CD4-positive, alpha-beta T cell (primary cell): ENCODE measurements at regions not wholly inside any gene's neighbourhood (a gene's known extent, or its start where the extent isn't known, plus 50 kb on each side); places are given as distances from the start of the nearest gene placed in this dataset.

ENCODE experiments used
- ATAC-seq: fragments of 200-7000 bp; cut with Tn5 transposase; one replicate; pipeline ENCODE4 v1.10.0; 2022; ENCODE audit warnings: mild to moderate bottlenecking; ENCODE audit not compliant: poor library complexity
- CTCF ChIA-PET: fragments of 350-600 bp; sonication (Branson Sonifier 250); formaldehyde crosslinking; loops from one replicate; lab custom pipeline; 2021; ENCODE audit warnings: antibody characterized with exemption, inconsistent platforms; lab: Charles Lee
- POLR2A ChIA-PET: fragments of 350-600 bp; sonication (Branson Sonifier 250); formaldehyde crosslinking; loops from one replicate; lab custom pipeline; 2021; ENCODE audit warnings: antibody characterized with exemption, inconsistent platforms; lab: Charles Lee
- DNase-seq, 14 experiments: peaks; one replicate each; pipeline ENCODE4 v3.0.0-alpha.2; 2013 to 2020; ENCODE audit warnings: mixed read lengths in 2 of 14
- H3K27ac ChIP-seq, 2 donors: one replicate each; pipeline versions ENCODE4 v1.5.1 to v1.7.0; 2013; ENCODE audit warnings: low read length in 2 of 2, low read depth in 1 of 2, mild to moderate bottlenecking in 1 of 2
- H3K27me3 ChIP-seq, 2 experiments: 1 replicate in 1 of 2; 2 replicates in 1 of 2; pipeline versions ENCODE4 v1.6.1 to v1.7.0; 2013; ENCODE audit warnings: low read length in 2 of 2, control low read depth in 1 of 2, mild to moderate bottlenecking in 1 of 2, moderate library complexity in 1 of 2; ENCODE audit not compliant: insufficient read depth in 2 of 2, control insufficient read depth in 1 of 2
- H3K36me3 ChIP-seq: one replicate; pipeline ENCODE4 v1.6.1; 2013; ENCODE audit warnings: low read length, control low read depth; ENCODE audit not compliant: insufficient read depth
- H3K4me1 ChIP-seq: one replicate; pipeline ENCODE4 v1.6.1; 2013; ENCODE audit warnings: low read length, control low read depth; ENCODE audit not compliant: insufficient read depth
- H3K4me3 ChIP-seq: one replicate; pipeline ENCODE4 v1.5.1; 2013; ENCODE audit warnings: mild to moderate bottlenecking, low read length, moderate library complexity
- H3K9me3 ChIP-seq, 2 experiments: 1 replicate in 1 of 2; 2 replicates in 1 of 2; pipeline versions ENCODE4 v1.6.1 to v1.7.0; 2013; ENCODE audit warnings: low read length in 2 of 2, mild to moderate bottlenecking in 2 of 2, control low read depth in 1 of 2, moderate library complexity in 1 of 2; ENCODE audit not compliant: control insufficient read depth in 1 of 2, insufficient read depth in 1 of 2
- H3K27ac Mint-ChIP-seq: one replicate; pipeline ENCODE4 v1.8.0; 2020; ENCODE audit warnings: mixed read lengths
- H3K27me3 Mint-ChIP-seq: one replicate; pipeline ENCODE4 v1.8.0; 2021; ENCODE audit warnings: mixed read lengths
- H3K36me3 Mint-ChIP-seq: one replicate; pipeline ENCODE4 v1.8.0; 2021; ENCODE audit warnings: low read depth, mixed read lengths
- H3K4me1 Mint-ChIP-seq: one replicate; pipeline ENCODE4 v1.8.0; 2021; ENCODE audit warnings: low read depth, mixed read lengths
- H3K4me3 Mint-ChIP-seq: one replicate; pipeline ENCODE4 v1.8.0; 2020; ENCODE audit warnings: mild to moderate bottlenecking, mixed read lengths
- H3K9me3 Mint-ChIP-seq: one replicate; pipeline ENCODE4 v1.8.0; 2020; ENCODE audit warnings: mixed read lengths
- intact Hi-C, 2 experiments: fragments of 100-400 bp; cut with DNase I in 1 of 2; cut with micrococcal nuclease in 1 of 2; formaldehyde crosslinking; loops; one replicate each; pipeline versions ENCODE4 v1.15.1 to v1.9.0; 2023 to 2025; cut with DNase I, micrococcal nuclease
- TF ChIP-seq, protein P1 (sequence below): fragments of 200-600 bp; IDR thresholded peaks from one replicate; pipeline ENCODE4 v1.8.0; 2022; ENCODE audit warnings: antibody characterized with exemption, mild to moderate bottlenecking

DNA sequence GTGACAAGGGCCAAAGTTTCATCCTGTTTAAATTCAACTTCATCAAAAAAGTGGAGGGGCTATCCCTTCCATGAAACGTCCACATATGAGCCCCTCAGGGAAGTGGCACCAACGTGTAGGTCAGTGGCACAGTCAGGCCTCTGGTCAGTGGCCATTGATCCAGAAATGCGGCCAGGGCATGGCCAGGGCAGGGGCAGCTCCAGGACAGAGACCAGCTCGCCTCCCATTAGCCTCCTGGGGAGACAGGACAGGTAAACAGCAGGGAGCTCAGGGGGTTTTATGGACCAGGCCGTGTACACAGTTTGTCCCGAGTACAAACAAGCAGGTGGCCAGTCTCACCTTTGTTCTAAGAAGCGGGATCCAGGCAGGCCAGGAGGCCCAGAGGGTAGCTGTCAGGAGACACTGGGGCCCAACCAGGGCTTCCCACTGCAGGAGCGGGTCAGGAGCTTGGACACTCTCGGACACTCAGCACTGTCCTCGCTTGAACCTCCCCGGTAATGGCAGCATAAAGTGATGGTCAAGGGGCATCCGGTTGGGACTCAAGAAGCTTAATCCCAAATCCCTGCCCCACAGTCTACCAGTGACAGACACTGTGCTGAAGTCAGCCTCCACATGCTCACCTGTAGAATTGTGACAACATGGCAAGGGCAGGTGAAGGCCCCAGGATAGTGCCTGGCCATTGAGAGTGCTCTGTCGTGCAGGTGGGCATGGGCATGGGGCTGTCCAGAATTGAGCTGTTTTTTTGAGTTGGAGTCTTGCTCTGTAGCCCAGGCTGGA lies 144.1 kb upstream of the ERRFI1 start:
- H3K4me1 Mint-ChIP-seq = peaks cover 39% of the 10 kb centered on the region
- peak overlapping the region; percentile 35 for H3K4me3 Mint-ChIP-seq
- H3K9me3 ChIP-seq = peaks cover 0 to 12% of the 10 kb centered on the region in 2 experiments
- H3K9me3 Mint-ChIP-seq = no peaks in the 10 kb centered on the region
- no peaks in the 10 kb centered on the region for H3K36me3 ChIP-seq
- no peak overlapping the region for H3K4me3 ChIP-seq
- H3K27me3 ChIP-seq = no peaks in the 10 kb centered on the region
- TF ChIP-seq, protein P1, sequence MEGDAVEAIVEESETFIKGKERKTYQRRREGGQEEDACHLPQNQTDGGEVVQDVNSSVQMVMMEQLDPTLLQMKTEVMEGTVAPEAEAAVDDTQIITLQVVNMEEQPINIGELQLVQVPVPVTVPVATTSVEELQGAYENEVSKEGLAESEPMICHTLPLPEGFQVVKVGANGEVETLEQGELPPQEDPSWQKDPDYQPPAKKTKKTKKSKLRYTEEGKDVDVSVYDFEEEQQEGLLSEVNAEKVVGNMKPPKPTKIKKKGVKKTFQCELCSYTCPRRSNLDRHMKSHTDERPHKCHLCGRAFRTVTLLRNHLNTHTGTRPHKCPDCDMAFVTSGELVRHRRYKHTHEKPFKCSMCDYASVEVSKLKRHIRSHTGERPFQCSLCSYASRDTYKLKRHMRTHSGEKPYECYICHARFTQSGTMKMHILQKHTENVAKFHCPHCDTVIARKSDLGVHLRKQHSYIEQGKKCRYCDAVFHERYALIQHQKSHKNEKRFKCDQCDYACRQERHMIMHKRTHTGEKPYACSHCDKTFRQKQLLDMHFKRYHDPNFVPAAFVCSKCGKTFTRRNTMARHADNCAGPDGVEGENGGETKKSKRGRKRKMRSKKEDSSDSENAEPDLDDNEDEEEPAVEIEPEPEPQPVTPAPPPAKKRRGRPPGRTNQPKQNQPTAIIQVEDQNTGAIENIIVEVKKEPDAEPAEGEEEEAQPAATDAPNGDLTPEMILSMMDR = no peak
- DNase-seq = no peak
- ChIA-PET POLR2A (interaction anchor here (0.7 to 5.0 kb wide), 6 partner anchors 9 to 42 kb away, joined by 3 to 52 read pairs (median 4); no protein-coding TSS in a partner anchor), CTCF (interaction anchor here (0.9 kb wide), 1 partner anchor 38 kb away, joined by 5 read pairs; no protein-coding TSS in a partner anchor)
- H3K4me1 ChIP-seq = peaks cover 48% of the 10 kb centered on the region
- ATAC-seq = no peak
- H3K27me3 Mint-ChIP-seq = no peaks in the 10 kb centered on the region
- no peaks in the 10 kb centered on the region for H3K36me3 Mint-ChIP-seq
- peak overlapping the region in 1 of 2 donors; percentile 10 for H3K27ac ChIP-seq
- H3K27ac Mint-ChIP-seq = peak overlapping the region; percentile 85
- intact Hi-C loops = no loop called here

DNA sequence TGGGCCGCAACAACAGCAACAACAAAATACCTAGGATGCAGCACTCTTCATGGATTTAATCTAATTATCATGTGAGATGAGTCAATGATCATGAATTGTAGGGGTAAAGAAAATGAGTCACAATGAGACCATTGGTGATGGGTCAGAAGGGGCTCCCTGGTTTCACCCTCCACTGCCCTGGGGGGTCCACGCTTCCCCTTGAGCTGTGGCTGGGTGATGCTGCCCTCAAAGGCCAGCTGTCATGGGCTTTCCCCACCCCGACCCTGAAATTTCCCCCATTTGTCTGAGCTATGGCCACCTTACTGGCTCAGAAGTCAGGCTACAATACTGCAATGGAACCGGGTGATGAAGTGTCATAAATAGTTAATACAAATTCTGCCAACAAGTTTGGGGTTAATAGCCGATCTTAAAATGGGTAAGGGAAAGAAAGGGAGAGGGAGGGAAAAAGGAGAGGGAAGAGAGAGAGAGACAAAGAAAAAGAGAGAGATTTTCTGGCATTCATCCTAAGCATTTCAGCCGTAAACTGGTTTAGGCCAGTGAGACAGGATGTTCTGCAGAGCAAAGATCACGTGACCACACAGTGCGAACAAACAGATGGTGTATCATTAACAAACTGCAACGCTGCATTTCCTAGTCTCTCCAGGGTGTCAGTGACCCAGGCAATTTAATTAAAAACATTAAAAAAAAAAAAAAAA lies 143.4 kb upstream of the ERRFI1 start:
- Histone ChIP-seq H3K36me3 (no peaks in the 10 kb centered on the region), H3K27me3 (no peaks in the 10 kb centered on the region), H3K4me3 (no peak overlapping the region), H3K4me1 (peaks cover 48% of the 10 kb centered on the region), H3K9me3 (peaks cover 0 to 12% of the 10 kb centered on the region in 2 experiments), H3K27ac (peak overlapping the region; percentile 14 to 81)
- DNase-seq (peak in 10 of 14 experiments; percentile 32 to 94 (median 60)), ATAC-seq (peak; percentile 96)
- Mint-ChIP-seq H3K27me3 (no peaks in the 10 kb centered on the region), H3K9me3 (no peaks in the 10 kb centered on the region), H3K27ac (peak overlapping the region; percentile 85), H3K36me3 (no peaks in the 10 kb centered on the region), H3K4me3 (peak overlapping the region; percentile 35), H3K4me1 (peaks cover 39% of the 10 kb centered on the region)
- POLR2A ChIA-PET = interaction anchor here (0.7 to 5.0 kb wide), 6 partner anchors 10 to 43 kb away, joined by 3 to 52 read pairs (median 4); no protein-coding TSS in a partner anchor
- intact Hi-C loops = loop anchor here in 1 of 2 experiments (2.0 kb wide), 1 partner anchor 17 kb away; no protein-coding TSS in a partner anchor
- TF ChIP-seq, protein P1 = no peak
- CTCF ChIA-PET = no interaction called here

DNA sequence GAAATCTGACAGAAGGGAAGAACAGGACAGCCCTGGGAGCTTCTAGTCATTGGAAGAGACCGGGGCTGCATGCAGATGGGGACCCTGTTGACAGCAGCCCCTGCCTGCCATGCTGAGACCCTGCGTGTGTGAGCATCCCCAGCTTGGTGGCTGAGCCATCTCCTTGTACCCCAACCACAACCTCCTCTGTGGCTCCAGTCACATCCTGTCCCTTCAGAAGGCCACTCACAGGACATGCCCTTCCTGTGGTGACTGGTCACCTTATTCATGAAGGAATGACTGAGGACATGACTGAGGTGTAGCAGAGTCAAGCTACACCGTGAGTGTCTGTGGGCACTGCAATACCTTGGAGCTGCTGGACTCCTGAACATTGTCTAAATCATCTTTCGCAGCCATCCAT lies 141.8 kb upstream of the ERRFI1 start:
- Histone ChIP-seq H3K27ac (no peak overlapping the region), H3K4me1 (peaks cover 48% of the 10 kb centered on the region), H3K36me3 (no peaks in the 10 kb centered on the region), H3K4me3 (no peak overlapping the region), H3K27me3 (no peaks in the 10 kb centered on the region), H3K9me3 (peaks cover 0 to 12% of the 10 kb centered on the region in 2 experiments)
- peak overlapping the region; percentile 59 for H3K27ac Mint-ChIP-seq
- ChIA-PET POLR2A (interaction anchor here (5.0 kb wide), 1 partner anchor 14 kb away, joined by 52 read pairs; no protein-coding TSS in a partner anchor), CTCF (no interaction called here)
- no peaks in the 10 kb centered on the region for H3K9me3 Mint-ChIP-seq
- no peak for ATAC-seq
- H3K4me1 Mint-ChIP-seq = peaks cover 39% of the 10 kb centered on the region
- no peaks in the 10 kb centered on the region for H3K36me3 Mint-ChIP-seq
- no peaks in the 10 kb centered on the region for H3K27me3 Mint-ChIP-seq
- DNase-seq = no peak
- TF ChIP-seq, protein P1 = no peak
- intact Hi-C loops = loop anchor here in 1 of 2 experiments (2.0 kb wide), 1 partner anchor 15 kb away; no protein-coding TSS in a partner anchor
- H3K4me3 Mint-ChIP-seq = no peak overlapping the region
